DMS153 treated with DMSO at 0.1 percent for 48 hours (cell line): ENCODE measurements at regions not wholly inside any gene's neighbourhood (a gene's known extent, or its start where the extent isn't known, plus 50 kb on each side); places are given as distances from the start of the nearest gene placed in this dataset.
"Not testable (repeated sequence)": the region's sequence is repeated elsewhere in the genome, so short reads cannot be mapped to it uniquely, and the experiment has no call there.

Experiments
- DNase-seq: peaks from one replicate; lab custom pipeline; 2025; ENCODE audit not compliant: unreplicated experiment; lab: John Stamatoyannopoulos, UW

GRCh38 chr12:89768586-89769482 is 60.2 kb upstream of the ATP2B1 start:
- DNase-seq: no peak

DNA sequence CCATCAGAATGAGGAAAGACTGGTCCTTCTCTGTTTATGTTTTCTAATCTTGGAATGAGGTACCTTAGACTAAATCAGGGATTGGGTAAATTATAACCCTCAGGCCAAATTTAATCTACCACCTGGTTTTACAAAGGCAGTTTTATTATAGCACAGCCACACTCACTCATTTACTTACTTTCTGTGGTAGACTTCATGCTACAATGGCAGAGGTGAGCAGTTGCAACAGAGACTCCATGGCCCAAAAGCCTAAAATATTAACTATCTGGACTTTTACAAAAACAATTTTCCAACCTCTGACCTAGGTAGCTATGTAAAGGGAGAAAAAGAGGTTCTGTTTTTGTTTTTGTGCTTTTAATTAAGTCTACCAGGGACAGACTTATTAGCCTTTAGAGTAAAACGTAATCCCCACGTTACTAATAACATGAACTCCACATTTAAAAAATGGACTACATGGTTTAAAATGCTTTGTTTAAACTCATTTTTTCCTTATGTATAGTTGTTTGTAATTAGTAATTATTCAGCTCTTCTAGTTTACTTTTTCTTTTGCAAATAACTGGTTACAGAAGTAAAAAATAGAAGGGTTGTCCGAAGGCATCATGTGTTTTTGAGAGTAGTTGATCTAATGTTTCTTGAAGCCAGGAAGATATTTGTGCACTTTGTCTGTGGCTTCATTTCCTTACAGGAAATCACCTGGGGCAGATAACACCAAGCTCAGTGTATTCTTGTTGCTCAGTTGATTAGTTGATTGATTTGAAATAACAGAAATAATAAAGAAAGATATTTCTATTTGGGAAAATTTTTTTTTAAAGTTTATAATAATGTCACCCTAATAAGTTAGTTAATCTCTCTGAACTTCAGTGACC is 57.6 kb upstream of the ATP2B1 start:
- no peak for DNase-seq

- DNase-seq: not testable (repeated sequence)
Measured at GRCh38 chr12:89764164-89764563, 55.5 kb upstream of the ATP2B1 start.

DNA sequence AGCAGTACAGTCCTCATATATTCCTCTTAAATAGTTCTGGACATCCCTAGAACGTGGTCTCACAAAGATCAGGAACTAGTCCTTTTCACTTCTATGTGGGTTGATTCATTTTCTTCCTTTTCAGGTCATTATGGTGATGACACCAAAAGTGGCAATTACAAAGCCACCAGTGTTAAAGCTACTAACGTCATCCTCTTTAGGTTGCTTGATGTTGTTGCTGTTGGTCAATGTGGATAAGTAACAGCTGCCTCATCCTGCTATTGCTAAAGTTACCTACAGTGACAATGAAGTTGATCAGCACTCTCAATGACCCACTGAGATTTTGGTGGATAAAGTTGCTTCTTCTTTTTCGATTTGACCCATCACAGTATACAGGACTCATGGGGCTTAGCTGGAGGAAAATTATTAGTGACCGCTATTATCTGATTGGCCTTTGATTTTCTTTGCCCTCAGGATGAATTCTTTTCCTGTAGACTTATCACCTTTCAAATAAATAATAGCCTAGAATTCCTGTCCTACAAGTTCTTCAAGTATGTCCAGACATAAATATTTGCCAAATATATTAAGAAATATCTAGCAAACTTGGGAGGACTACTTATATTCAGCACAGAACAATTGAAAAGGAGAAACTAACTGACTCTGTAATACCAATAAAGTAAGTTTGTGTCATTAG is 54.0 kb upstream of the ATP2B1 start:
- DNase-seq: no peak

DNA sequence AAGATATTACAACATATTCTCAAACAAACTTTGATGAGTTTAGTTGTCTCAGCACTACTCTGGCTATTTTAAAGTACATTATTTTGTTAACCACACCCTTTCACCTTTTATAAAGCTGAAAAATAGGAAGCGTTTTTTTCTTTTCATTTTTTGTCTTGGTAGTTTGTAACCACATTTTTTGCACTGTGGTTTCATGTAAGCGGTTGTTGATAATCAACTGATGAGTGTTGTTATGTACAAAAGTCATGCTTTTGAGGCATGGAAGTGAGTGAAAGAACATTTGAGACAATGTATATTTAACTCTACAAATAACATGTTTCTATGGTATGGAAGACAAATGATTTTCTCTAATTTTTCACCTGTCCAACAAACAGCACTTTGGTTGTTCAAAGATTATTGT is 52.1 kb upstream of the ATP2B1 start:
- DNase-seq: no peak
